K562 (cell line): ENCODE measurements at regions not wholly inside any gene's neighbourhood (a gene's known extent, or its start where the extent isn't known, plus 50 kb on each side); places are given as distances from the start of the nearest gene placed in this dataset.

Experiments
- ATAC-seq: fragments of 200-7000 bp; cut with Tn5 transposase; 3 replicates; pipeline ENCODE4 v1.9.1; 2020; ENCODE audit warnings: moderate library complexity
- BruUV-seq: library from RNA; stranded (reverse); fragments of 400-500 nt; replicated peaks from 2 replicates; lab custom pipeline; 2021; lab: Mats Ljungman, UMichigan
- CTCF ChIA-PET: fragments of 300-600 bp; formaldehyde crosslinking; extraction: SDS; loops from one replicate; lab custom pipeline; 2021; ENCODE audit warnings: low intra/inter-chr PET ratio; lab: Yijun Ruan, JAX
- POLR2A ChIA-PET: fragments of 300-600, 350-650 bp; sonication (Branson Sonifier 250); formaldehyde crosslinking; extraction: SDS; loops from one replicate; lab custom pipeline; 2021; ENCODE audit warnings: antibody characterized with exemption, inconsistent platforms; lab: Yijun Ruan, JAX
- DNase-seq, 4 experiments: peaks; one replicate each; pipeline versions ENCODE4 v3.0.0 to v3.0.0-alpha.2; 2011 to 2018; ENCODE audit warnings: low spot score in 3 of 4, mixed read lengths in 3 of 4; ENCODE audit errors: extremely low read depth in 1 of 4
- FAIRE-seq: peaks from 2 replicates; lab custom pipeline; 2011; peaks lifted over from hg19 to GRCh38; lab: Jason Lieb, UNC
- H2AFZ ChIP-seq: 2 replicates; pipeline ENCODE4 v1.6.0; 2011; ENCODE audit warnings: low read depth, low read length, control low read depth, inconsistent platforms
- H3K27ac ChIP-seq: fragments of 200-600 bp; 3 replicates; pipeline ENCODE4 v1.8.0; 2011; ENCODE audit warnings: low read depth, mild to moderate bottlenecking, control low read depth, inconsistent platforms, low read length, moderate library complexity, mixed read lengths; ENCODE audit errors: extremely low read depth
- H3K27me3 ChIP-seq, 2 experiments: fragments of 300-600 bp in 1 of 2; 2 replicates in 1 of 2; 3 replicates in 1 of 2; pipeline versions ENCODE4 v1.6.0 to v1.8.0; 2011; ENCODE audit warnings: inconsistent platforms in 2 of 2, low read length in 2 of 2, mild to moderate bottlenecking in 1 of 2, mixed read lengths in 1 of 2, moderate library complexity in 1 of 2; ENCODE audit not compliant: control insufficient read depth in 2 of 2, insufficient read depth in 2 of 2
- H3K36me3 ChIP-seq: fragments of 300-600 bp; 3 replicates; pipeline ENCODE4 v1.8.0; 2011; ENCODE audit warnings: mild to moderate bottlenecking, low read length, inconsistent platforms; ENCODE audit not compliant: control insufficient read depth, insufficient read depth
- H3K4me1 ChIP-seq, 2 experiments: fragments of 200-600 bp in 1 of 2; replicated peaks in 1 of 2; 2 replicates in 1 of 2; 3 replicates in 1 of 2; pipeline versions ENCODE4 v1.5.1 to v1.8.0; 2011; ENCODE audit warnings: inconsistent platforms in 2 of 2, low read length in 2 of 2, mild to moderate bottlenecking in 1 of 2, mixed read lengths in 1 of 2, moderate library complexity in 1 of 2; ENCODE audit not compliant: control insufficient read depth in 2 of 2, insufficient read depth in 2 of 2
- H3K4me2 ChIP-seq: 2 replicates; pipeline ENCODE4 v1.6.1; 2011; ENCODE audit warnings: low read length, control low read depth, inconsistent platforms, mixed read lengths; ENCODE audit not compliant: insufficient read depth
- H3K4me3 ChIP-seq: fragments of 200-600 bp; sonication (generic), shearing (Covaris generic); 2 replicates; pipeline ENCODE4 v1.5.1; 2016; ENCODE audit warnings: control low read depth, inconsistent platforms
- H3K79me2 ChIP-seq: fragments of 200-600 bp; 3 replicates; pipeline ENCODE4 v1.8.0; 2011; ENCODE audit warnings: low read length, inconsistent platforms; ENCODE audit not compliant: control insufficient read depth, insufficient read depth
- H3K9ac ChIP-seq, 2 experiments: 2 replicates each; pipeline versions ENCODE4 v1.6.0 to v1.6.1; 2011; ENCODE audit warnings: low read depth in 2 of 2, low read length in 2 of 2, control low read depth in 1 of 2, inconsistent platforms in 1 of 2, mild to moderate bottlenecking in 1 of 2, mixed read lengths in 1 of 2; ENCODE audit not compliant: insufficient read depth in 1 of 2
- H3K9me1 ChIP-seq: one replicate; pipeline ENCODE4 v1.6.0; 2011; ENCODE audit warnings: inconsistent platforms, mild to moderate bottlenecking, low read length, moderate library complexity; ENCODE audit not compliant: control insufficient read depth, insufficient read depth
- H3K9me3 ChIP-seq: replicated peaks from 2 replicates; pipeline ENCODE4 v1.5.1; 2011; ENCODE audit warnings: low read depth, low read length, inconsistent platforms; ENCODE audit not compliant: control insufficient read depth, insufficient read depth
- H4K20me1 ChIP-seq: replicated peaks from 2 replicates; pipeline ENCODE4 v1.6.1; 2011; ENCODE audit warnings: low read length, inconsistent platforms, mixed read lengths; ENCODE audit not compliant: control insufficient read depth, insufficient read depth
- BDP1 ChIP-seq: IDR thresholded peaks from 3 replicates; pipeline ENCODE4 v1.6.1; 2011; ENCODE audit not compliant: insufficient read length, insufficient read depth
- BRD4 ChIP-seq: fragments of 200-600 bp; sonication (generic); IDR thresholded peaks from 2 replicates; pipeline ENCODE4 v1.6.1; 2017; ENCODE audit warnings: inconsistent platforms
- CEBPB ChIP-seq: fragments of 450-650 bp; IDR thresholded peaks from 2 replicates; pipeline ENCODE4 v1.6.1; 2016; ENCODE audit warnings: missing genetic modification characterization, missing compliant biosample characterization
- HSF4 ChIP-seq: fragments of 250-450 bp; sonication (Bioruptor Pico); IDR thresholded peaks from 2 replicates; pipeline ENCODE4 v2.1.2; 2022; ENCODE audit warnings: mild to moderate bottlenecking, moderate library complexity, borderline replicate concordance
- MAZ ChIP-seq, 2 experiments: fragments of 450-650 bp in 1 of 2; sonication (generic) in 1 of 2; formaldehyde crosslinking; IDR thresholded peaks in 1 of 2; conservative IDR thresholded peaks in 1 of 2; 2 replicates each; pipeline versions ENCODE4 v1.4.0 to v1.5.0; 2020; ENCODE audit warnings: mild to moderate bottlenecking in 1 of 2, missing genetic modification reagents in 1 of 2
- MYNN ChIP-seq, 2 experiments: sonication (generic); formaldehyde crosslinking in 1 of 2; IDR thresholded peaks; 2 replicates each; pipeline versions ENCODE4 v1.5.0 to v1.6.1; 2016 to 2020; ENCODE audit warnings: antibody characterized with exemption in 1 of 2, missing genetic modification reagents in 1 of 2
- OTX1 ChIP-seq: fragments of 450-650 bp; formaldehyde crosslinking; IDR thresholded peaks from 2 replicates; pipeline ENCODE4 v1.4.0; 2022; ENCODE audit warnings: mild to moderate bottlenecking
- RBM15 ChIP-seq: fragments of 200-400 bp; formaldehyde crosslinking; IDR thresholded peaks from 2 replicates; pipeline ENCODE4 v1.6.1; 2018; ENCODE audit warnings: mild to moderate bottlenecking, low read length, moderate library complexity; ENCODE audit not compliant: insufficient read depth
- RREB1 ChIP-seq: fragments of 250-450 bp; sonication (Bioruptor Pico); IDR thresholded peaks from 2 replicates; pipeline ENCODE4 v1.4.0; 2020
- SMAD1 ChIP-seq: fragments of 150-350 bp; IDR thresholded peaks from 2 replicates; pipeline ENCODE4 v1.6.1; 2014; ENCODE audit warnings: low read length, low read depth; ENCODE audit not compliant: partially characterized antibody
- TAF1 ChIP-seq: IDR thresholded peaks from 2 replicates; pipeline ENCODE4 v1.6.1; 2011; ENCODE audit warnings: mild to moderate bottlenecking, low read length, moderate library complexity; ENCODE audit not compliant: insufficient read depth, control insufficient read depth, severe bottlenecking; ENCODE audit errors: extremely low read depth
- TAL1 ChIP-seq: fragments of 450-650 bp; IDR thresholded peaks from 2 replicates; pipeline ENCODE4 v1.6.1; 2016; ENCODE audit warnings: mild to moderate bottlenecking
- U2AF1 ChIP-seq: fragments of 200-400 bp; formaldehyde crosslinking; optimal IDR thresholded peaks from 2 replicates; pipeline ENCODE3; 2017; ENCODE audit warnings: mild to moderate bottlenecking, low read depth, low read length, moderate library complexity
- ZNF644 ChIP-seq: fragments of 200-800 bp; sonication (Bioruptor generic); IDR thresholded peaks from 2 replicates; pipeline ENCODE4 v1.6.1; 2016; ENCODE audit warnings: low read depth, missing genetic modification characterization, missing compliant biosample characterization
- ZNF655 ChIP-seq: fragments of 250-450 bp; sonication (Bioruptor Pico); IDR thresholded peaks from 2 replicates; pipeline ENCODE4 v1.5.0; 2021
- WGBS: fragments of 100-300 bp; shearing (Covaris generic); methylation state at CpG from one replicate; pipeline ENCODE4 v1.1.6; 2016; ENCODE audit warnings: low coverage, mixed read lengths; ENCODE audit not compliant: insufficient coverage; ENCODE audit errors: missing lambda C conversion rate; 5-methylcytosine and 5-hydroxymethylcytosine counted together
- in situ Hi-C: fragments of 300-500 bp; cut with MboI; formaldehyde crosslinking; loops from 4 replicates; pipeline ENCODE4 v1.15.0; 2018; ENCODE audit warnings: inconsistent platforms, mixed read lengths
- intact Hi-C: fragments of 100-400 bp; cut with micrococcal nuclease; formaldehyde crosslinking; loops from 2 replicates; pipeline ENCODE4 v1.14.2; 2022

GRCh38 chr5:60333005-60333571 lies 366.9 kb downstream of the DEPDC1B start:
- no peak for FAIRE-seq
- CTCF ChIA-PET = interaction anchor here (0.6 kb wide), 1 partner anchor 514 kb away, joined by 3 read pairs; no protein-coding TSS in a partner anchor
- TF ChIP-seq SMAD1 = no peak
- no peak for TF ChIP-seq RBM15
- TF ChIP-seq CEBPB (tag) = no peak
- no peak for TF ChIP-seq ZNF644
- TF ChIP-seq MYNN (IDR thresholded peaks at IDR 0.05) = no peak
- no peak for TF ChIP-seq MYNN (CRISPR knock-in tag; IDR thresholded peaks at IDR 0.05)
- TF ChIP-seq BDP1 = no peak
- no peak for TF ChIP-seq BRD4
- TF ChIP-seq TAF1 = no peak
- no peak for TF ChIP-seq HSF4
- TF ChIP-seq TAL1 = no peak
- no peak for TF ChIP-seq MAZ (CRISPR knock-in tag; conservative IDR thresholded peaks at IDR 0.05 in 1 of 2, IDR thresholded peaks at IDR 0.05 in 1 of 2)
- TF ChIP-seq ZNF655 (CRISPR knock-in tag) = no peak
- no peak for TF ChIP-seq U2AF1
- TF ChIP-seq RREB1 (CRISPR knock-in tag) = no peak
- no peak for TF ChIP-seq OTX1 (CRISPR knock-in tag)

More at GRCh38 chr5:60333005-60333571, 366.9 kb downstream of the DEPDC1B start:
- H3K4me1 ChIP-seq = no peaks in the 10 kb centered on the region
- DNase-seq (no peak), ATAC-seq (no peak)
- no peak overlapping the region for H3K4me2 ChIP-seq
- in situ Hi-C loops (no loop called here), intact Hi-C loops (no loop called here)
- no peak overlapping the region for H3K27ac ChIP-seq
- no peaks in the 10 kb centered on the region for H3K9me1 ChIP-seq
- H3K4me3 ChIP-seq = no peak overlapping the region
- H3K9ac ChIP-seq = no peak overlapping the region
- no peaks in the 10 kb centered on the region for H3K79me2 ChIP-seq
- no peaks in the 10 kb centered on the region for H3K9me3 ChIP-seq
- no peaks in the 10 kb centered on the region for H3K27me3 ChIP-seq
- 2% methylated on average over 6 of the region's 6 CpGs for WGBS
- H3K36me3 ChIP-seq = no peaks in the 10 kb centered on the region
- no peak overlapping the region for H2AFZ ChIP-seq
- H4K20me1 ChIP-seq = no peaks in the 10 kb centered on the region
- POLR2A ChIA-PET = interaction anchor here (1.0 kb wide), 1 partner anchor 9 kb away, joined by 3 read pairs; no protein-coding TSS in a partner anchor
- no TSS peak for BruUV-seq
